CD8-positive, alpha-beta memory T cell (primary cell): ENCODE measurements at regions not wholly inside any gene's neighbourhood (a gene's known extent, or its start where the extent isn't known, plus 50 kb on each side); places are given as distances from the start of the nearest gene placed in this dataset.

Experiments
- CTCF ChIA-PET: fragments of 350-600 bp; sonication (Branson Sonifier 250); formaldehyde crosslinking; loops from one replicate; lab custom pipeline; 2021; ENCODE audit warnings: antibody characterized with exemption; lab: Charles Lee
- POLR2A ChIA-PET: fragments of 350-600 bp; sonication (Branson Sonifier 250); formaldehyde crosslinking; loops from one replicate; lab custom pipeline; 2021; ENCODE audit warnings: antibody characterized with exemption; lab: Charles Lee
- DNase-seq, 5 donors: peaks; one replicate each; pipeline versions ENCODE4 v3.0.0 to v3.0.0-alpha.2; 2020 to 2022; ENCODE audit warnings: mixed read lengths in 1 of 5
- H3K27ac ChIP-seq: one replicate; pipeline ENCODE4 v1.7.0; 2013; ENCODE audit warnings: low read depth, mild to moderate bottlenecking, low read length, moderate library complexity
- H3K27me3 ChIP-seq: 2 replicates; pipeline ENCODE4 v1.7.0; 2013; ENCODE audit warnings: low read length, mild to moderate bottlenecking; ENCODE audit not compliant: insufficient read depth, poor library complexity, severe bottlenecking
- H3K36me3 ChIP-seq: 2 replicates; pipeline ENCODE4 v1.7.0; 2013; ENCODE audit warnings: mild to moderate bottlenecking, low read length, moderate library complexity; ENCODE audit not compliant: insufficient read depth
- H3K4me1 ChIP-seq: 2 replicates; pipeline ENCODE4 v1.7.0; 2013; ENCODE audit warnings: mild to moderate bottlenecking, low read length, moderate library complexity; ENCODE audit not compliant: insufficient read depth
- H3K4me3 ChIP-seq: 2 replicates; pipeline ENCODE4 v1.7.0; 2013; ENCODE audit warnings: mild to moderate bottlenecking, low read length
- H3K9me3 ChIP-seq: 2 replicates; pipeline ENCODE4 v1.7.0; 2013; ENCODE audit warnings: mild to moderate bottlenecking, low read length
- H3K27ac Mint-ChIP-seq, 8 donors: one replicate each; pipeline ENCODE4 v1.8.0; 2020 to 2021; ENCODE audit warnings: mixed read lengths in 8 of 8, mild to moderate bottlenecking in 6 of 8, inconsistent platforms in 3 of 8, moderate library complexity in 3 of 8
- H3K27me3 Mint-ChIP-seq, 2 donors: one replicate each; pipeline ENCODE4 v1.8.0; 2020 to 2021; ENCODE audit warnings: mixed read lengths in 2 of 2, mild to moderate bottlenecking in 1 of 2, moderate library complexity in 1 of 2
- H3K36me3 Mint-ChIP-seq, 3 donors: one replicate each; pipeline ENCODE4 v1.8.0; 2020 to 2021; ENCODE audit warnings: mixed read lengths in 3 of 3, inconsistent platforms in 1 of 3, mild to moderate bottlenecking in 1 of 3
- H3K4me1 Mint-ChIP-seq, 3 donors: one replicate each; pipeline ENCODE4 v1.8.0; 2020 to 2021; ENCODE audit warnings: mixed read lengths in 3 of 3, inconsistent platforms in 1 of 3, mild to moderate bottlenecking in 1 of 3
- H3K4me3 Mint-ChIP-seq, 7 donors: one replicate each; pipeline ENCODE4 v1.8.0; 2020 to 2021; ENCODE audit warnings: mixed read lengths in 7 of 7, mild to moderate bottlenecking in 6 of 7, moderate library complexity in 4 of 7, inconsistent platforms in 2 of 7
- H3K9me3 Mint-ChIP-seq, 5 donors: one replicate each; pipeline ENCODE4 v1.8.0; 2020 to 2022; ENCODE audit warnings: mixed read lengths in 5 of 5, mild to moderate bottlenecking in 3 of 5, moderate library complexity in 2 of 5, inconsistent platforms in 1 of 5

- Mint-ChIP-seq H3K27me3 (no peaks in the 10 kb centered on the region), H3K4me3 (no peak overlapping the region), H3K36me3 (no peaks in the 10 kb centered on the region), H3K27ac (no peak overlapping the region), H3K9me3 (peaks cover 0 to 11% (median 6%) of the 10 kb centered on the region in 5 donors), H3K4me1 (no peaks in the 10 kb centered on the region)
- Histone ChIP-seq H3K27me3 (no peaks in the 10 kb centered on the region), H3K9me3 (no peaks in the 10 kb centered on the region), H3K36me3 (no peaks in the 10 kb centered on the region), H3K4me1 (no peaks in the 10 kb centered on the region), H3K27ac (no peak overlapping the region), H3K4me3 (no peak overlapping the region)
- ChIA-PET CTCF (interaction anchor here (1.3 kb wide), 1 partner anchor 45 kb away, joined by 3 read pairs; no protein-coding TSS in a partner anchor), POLR2A (no interaction called here)
- no peak for DNase-seq
These were observed 1078.3 kb downstream of the TTLL7 start for GRCh38 chr1:82920418-82921248.

- H3K27ac Mint-ChIP-seq: no peak overlapping the region
- CTCF ChIA-PET: interaction anchor here (1.3 kb wide), 1 partner anchor 44 kb away, joined by 3 read pairs; no protein-coding TSS in a partner anchor
- peaks cover 0 to 12% (median 2%) of the 10 kb centered on the region in 5 donors for H3K9me3 Mint-ChIP-seq
These were observed 1079.1 kb downstream of the TTLL7 start for GRCh38 chr1:82919837-82920236.

GRCh38 chr1:82907313-82907712, 1091.6 kb downstream of the TTLL7 start:
- Mint-ChIP-seq H3K27me3 (no peaks in the 10 kb centered on the region), H3K36me3 (peaks cover 0 to 2% (median 0%) of the 10 kb centered on the region in 3 donors), H3K4me3 (no peak overlapping the region), H3K9me3 (peaks cover 0 to 13% (median 1%) of the 10 kb centered on the region in 5 donors), H3K4me1 (no peaks in the 10 kb centered on the region), H3K27ac (no peak overlapping the region)
- DNase-seq: no peak
- H3K27me3 ChIP-seq: no peaks in the 10 kb centered on the region
- no peaks in the 10 kb centered on the region for H3K9me3 ChIP-seq
- ChIA-PET CTCF (no interaction called here), POLR2A (no interaction called here)
- no peak overlapping the region for H3K4me3 ChIP-seq
- no peaks in the 10 kb centered on the region for H3K4me1 ChIP-seq
- H3K27ac ChIP-seq: no peak overlapping the region
- H3K36me3 ChIP-seq: no peaks in the 10 kb centered on the region

More at GRCh38 chr1:82919837-82920236, 1079.1 kb downstream of the TTLL7 start:
- no peaks in the 10 kb centered on the region for H3K4me1 Mint-ChIP-seq
- H3K36me3 Mint-ChIP-seq: no peaks in the 10 kb centered on the region
- Histone ChIP-seq H3K27me3 (no peaks in the 10 kb centered on the region), H3K36me3 (no peaks in the 10 kb centered on the region), H3K9me3 (no peaks in the 10 kb centered on the region), H3K27ac (no peak overlapping the region), H3K4me1 (no peaks in the 10 kb centered on the region), H3K4me3 (no peak overlapping the region)
- no peaks in the 10 kb centered on the region for H3K27me3 Mint-ChIP-seq
- POLR2A ChIA-PET: no interaction called here
- H3K4me3 Mint-ChIP-seq: no peak overlapping the region
- no peak for DNase-seq

- no peak overlapping the region for H3K27ac Mint-ChIP-seq
- no peak overlapping the region for H3K4me3 ChIP-seq
These were observed 1095.3 kb downstream of the TTLL7 start for GRCh38 chr1:82903626-82904025.

GRCh38 chr1:82901561-82901960, 1097.4 kb downstream of the TTLL7 start:
- Mint-ChIP-seq H3K27ac (no peak overlapping the region), H3K27me3 (no peaks in the 10 kb centered on the region), H3K4me1 (no peaks in the 10 kb centered on the region), H3K9me3 (peaks cover 0 to 4% (median 2%) of the 10 kb centered on the region in 5 donors), H3K36me3 (no peaks in the 10 kb centered on the region), H3K4me3 (no peak overlapping the region)
- ChIA-PET CTCF (no interaction called here), POLR2A (no interaction called here)
- H3K27me3 ChIP-seq: no peaks in the 10 kb centered on the region
- no peak for DNase-seq
- H3K4me1 ChIP-seq: no peaks in the 10 kb centered on the region
- no peaks in the 10 kb centered on the region for H3K36me3 ChIP-seq
- no peak overlapping the region for H3K27ac ChIP-seq
- H3K4me3 ChIP-seq: no peak overlapping the region
- no peaks in the 10 kb centered on the region for H3K9me3 ChIP-seq

More at GRCh38 chr1:82903626-82904025, 1095.3 kb downstream of the TTLL7 start:
- Mint-ChIP-seq H3K27me3 (no peaks in the 10 kb centered on the region), H3K9me3 (peaks cover 0 to 4% (median 2%) of the 10 kb centered on the region in 5 donors), H3K4me1 (no peaks in the 10 kb centered on the region), H3K4me3 (no peak overlapping the region), H3K36me3 (no peaks in the 10 kb centered on the region)
- CTCF ChIA-PET: no interaction called here
- no peak for DNase-seq
- Histone ChIP-seq H3K4me1 (no peaks in the 10 kb centered on the region), H3K27me3 (no peaks in the 10 kb centered on the region), H3K27ac (no peak overlapping the region), H3K36me3 (no peaks in the 10 kb centered on the region), H3K9me3 (no peaks in the 10 kb centered on the region)
- POLR2A ChIA-PET: no interaction called here

GRCh38 chr1:82901118-82901517, 1097.8 kb downstream of the TTLL7 start:
- H3K4me1 Mint-ChIP-seq: no peaks in the 10 kb centered on the region
- DNase-seq: no peak
- no peaks in the 10 kb centered on the region for H3K36me3 ChIP-seq
- H3K36me3 Mint-ChIP-seq: no peaks in the 10 kb centered on the region
- no peak overlapping the region for H3K27ac Mint-ChIP-seq
- no peak overlapping the region for H3K4me3 ChIP-seq
- no peaks in the 10 kb centered on the region for H3K4me1 ChIP-seq
- H3K27me3 Mint-ChIP-seq: no peaks in the 10 kb centered on the region
- H3K27me3 ChIP-seq: no peaks in the 10 kb centered on the region
- ChIA-PET CTCF (no interaction called here), POLR2A (no interaction called here)
- no peak overlapping the region for H3K4me3 Mint-ChIP-seq
- no peak overlapping the region for H3K27ac ChIP-seq
- no peaks in the 10 kb centered on the region for H3K9me3 ChIP-seq
- H3K9me3 Mint-ChIP-seq: peaks cover 0 to 4% (median 2%) of the 10 kb centered on the region in 5 donors

GRCh38 chr1:82899017-82899416, 1098.3 kb downstream of the ADGRL2 start:
- CTCF ChIA-PET: no interaction called here
- Histone ChIP-seq H3K4me1 (no peaks in the 10 kb centered on the region), H3K4me3 (no peak overlapping the region), H3K27me3 (no peaks in the 10 kb centered on the region), H3K36me3 (no peaks in the 10 kb centered on the region), H3K27ac (no peak overlapping the region), H3K9me3 (no peaks in the 10 kb centered on the region)
- no peaks in the 10 kb centered on the region for H3K4me1 Mint-ChIP-seq
- no peaks in the 10 kb centered on the region for H3K36me3 Mint-ChIP-seq
- POLR2A ChIA-PET: no interaction called here
- no peak for DNase-seq
- no peak overlapping the region for H3K27ac Mint-ChIP-seq
- H3K27me3 Mint-ChIP-seq: no peaks in the 10 kb centered on the region
- peaks cover 0 to 2% (median 0%) of the 10 kb centered on the region in 5 donors for H3K9me3 Mint-ChIP-seq
- H3K4me3 Mint-ChIP-seq: no peak overlapping the region

- no peak for DNase-seq
- no peaks in the 10 kb centered on the region for H3K27me3 ChIP-seq
- Mint-ChIP-seq H3K4me3 (no peak overlapping the region), H3K36me3 (no peaks in the 10 kb centered on the region), H3K27me3 (no peaks in the 10 kb centered on the region), H3K4me1 (no peaks in the 10 kb centered on the region), H3K9me3 (peaks cover 0 to 2% (median 0%) of the 10 kb centered on the region in 5 donors), H3K27ac (no peak overlapping the region)
- no peak overlapping the region for H3K4me3 ChIP-seq
- no peaks in the 10 kb centered on the region for H3K4me1 ChIP-seq
- H3K9me3 ChIP-seq: no peaks in the 10 kb centered on the region
- no peaks in the 10 kb centered on the region for H3K36me3 ChIP-seq
- ChIA-PET POLR2A (no interaction called here), CTCF (no interaction called here)
- no peak overlapping the region for H3K27ac ChIP-seq
These were observed 1096.8 kb downstream of the ADGRL2 start for GRCh38 chr1:82897549-82897948.
